Ovary (tissue), 7 donors: ENCODE measurements at regions not wholly inside any gene's neighbourhood (a gene's known extent, or its start where the extent isn't known, plus 50 kb on each side); places are given as distances from the start of the nearest gene placed in this dataset.

ENCODE experiments used
- DNase-seq, 5 donors: peaks; one replicate each; pipeline ENCODE4 v3.0.0-alpha.2; 2019 to 2020
- H3K27ac ChIP-seq, 2 donors: fragments of 200-600 bp; one replicate each; pipeline versions ENCODE4 v1.5.1 to v1.8.0; 2019 to 2022
- H3K27me3 ChIP-seq: fragments of 200-600 bp; one replicate; pipeline ENCODE4 v1.8.0; 2022
- H3K36me3 ChIP-seq: fragments of 200-600 bp; sonication (generic); one replicate; pipeline ENCODE4 v1.5.1; 2019
- H3K4me1 ChIP-seq: one replicate; pipeline ENCODE4 v1.8.1; 2013; ENCODE audit warnings: mild to moderate bottlenecking, moderate library complexity; ENCODE audit not compliant: insufficient read depth
- H3K4me3 ChIP-seq: fragments of 200-600 bp; sonication (generic); one replicate; pipeline ENCODE4 v1.5.1; 2017
- H3K9me3 ChIP-seq, 2 donors: fragments of 200-600 bp in 1 of 2; sonication (generic) in 1 of 2; one replicate each; pipeline versions ENCODE4 v1.5.1 to v1.8.1; 2013 to 2019; ENCODE audit warnings: mild to moderate bottlenecking in 1 of 2, moderate library complexity in 1 of 2
- EP300 ChIP-seq: sonication (generic); formaldehyde crosslinking; IDR thresholded peaks from one replicate; pipeline ENCODE4 v1.6.1; 2017; ENCODE audit warnings: antibody characterized with exemption
- POLR2A ChIP-seq: fragments of 450-650 bp; IDR thresholded peaks from one replicate; pipeline ENCODE4 v1.6.1; 2017; ENCODE audit warnings: antibody characterized with exemption, mild to moderate bottlenecking, moderate library complexity
- WGBS, 3 donors: extraction: QIAGEN DNeasy Blood & Tissue Kit in 1 of 3; methylation state at CpG; one replicate each; pipeline versions ENCODE4 v1.1.5 to v1.1.7; 2013 to 2017; 5-methylcytosine and 5-hydroxymethylcytosine counted together
- intact Hi-C, 4 donors: fragments of 100-400 bp; cut with DNase I; formaldehyde crosslinking; loops; one replicate each; pipeline versions ENCODE4 v1.11.0 to v1.15.1; 2022 to 2023
- TF ChIP-seq, protein P1 (sequence below), 3 donors: fragments of 450-650 bp in 2 of 3; fragments of 200-600 bp in 1 of 3; IDR thresholded peaks; one replicate each; pipeline versions ENCODE4 v1.5.1 to v1.8.0; 2016 to 2022; ENCODE audit warnings: antibody characterized with exemption in 3 of 3, mild to moderate bottlenecking in 1 of 3
- donor health status: DM: no; HTN: no; CAD: no; lungs with moderate emphysema.
- donor health status: DM: no; HTN: no; CAD: no.
- donor health status: Bipolar disorder and iron deficiency.
- donor health status: DM: no; HTN: no; CAD: no.
- donor health status: DM: yes; HTN: yes; CAD: no.

DNA sequence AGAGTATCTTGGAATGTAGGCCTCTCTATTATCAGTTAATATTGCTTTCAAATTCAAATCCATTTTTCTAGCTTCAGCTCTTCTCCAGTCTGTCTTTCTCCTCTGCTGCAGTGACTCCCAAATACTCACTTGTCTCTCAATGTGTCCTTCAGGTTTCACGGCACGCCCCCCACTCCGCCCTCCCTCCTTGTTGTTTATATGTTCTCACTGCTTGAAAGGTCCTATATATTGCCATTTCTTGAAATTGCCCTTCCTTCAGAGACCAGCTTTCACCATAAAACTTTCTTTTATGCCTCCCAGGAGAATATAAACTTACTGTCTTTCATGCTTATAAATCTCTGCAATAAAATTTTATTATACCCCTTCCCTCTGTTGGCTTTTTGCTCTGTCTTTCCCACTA, 668.2 kb downstream of the CCSER2 start:
- 60 to 78% (median 67%) methylated on average over 3 of the region's 3 CpGs for WGBS, 3 donors
- no peak for TF ChIP-seq EP300
- no peak for TF ChIP-seq POLR2A
- TF ChIP-seq, protein P1, sequence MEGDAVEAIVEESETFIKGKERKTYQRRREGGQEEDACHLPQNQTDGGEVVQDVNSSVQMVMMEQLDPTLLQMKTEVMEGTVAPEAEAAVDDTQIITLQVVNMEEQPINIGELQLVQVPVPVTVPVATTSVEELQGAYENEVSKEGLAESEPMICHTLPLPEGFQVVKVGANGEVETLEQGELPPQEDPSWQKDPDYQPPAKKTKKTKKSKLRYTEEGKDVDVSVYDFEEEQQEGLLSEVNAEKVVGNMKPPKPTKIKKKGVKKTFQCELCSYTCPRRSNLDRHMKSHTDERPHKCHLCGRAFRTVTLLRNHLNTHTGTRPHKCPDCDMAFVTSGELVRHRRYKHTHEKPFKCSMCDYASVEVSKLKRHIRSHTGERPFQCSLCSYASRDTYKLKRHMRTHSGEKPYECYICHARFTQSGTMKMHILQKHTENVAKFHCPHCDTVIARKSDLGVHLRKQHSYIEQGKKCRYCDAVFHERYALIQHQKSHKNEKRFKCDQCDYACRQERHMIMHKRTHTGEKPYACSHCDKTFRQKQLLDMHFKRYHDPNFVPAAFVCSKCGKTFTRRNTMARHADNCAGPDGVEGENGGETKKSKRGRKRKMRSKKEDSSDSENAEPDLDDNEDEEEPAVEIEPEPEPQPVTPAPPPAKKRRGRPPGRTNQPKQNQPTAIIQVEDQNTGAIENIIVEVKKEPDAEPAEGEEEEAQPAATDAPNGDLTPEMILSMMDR (IDR thresholded peaks at IDR 0.05) = no peak
- Histone ChIP-seq H3K9me3 (no peaks in the 10 kb centered on the region), H3K4me1 (no peaks in the 10 kb centered on the region), H3K27ac (no peak overlapping the region), H3K4me3 (no peak overlapping the region), H3K27me3 (no peaks in the 10 kb centered on the region), H3K36me3 (no peaks in the 10 kb centered on the region)
- intact Hi-C loops = no loop called here
- DNase-seq = no peak

DNA sequence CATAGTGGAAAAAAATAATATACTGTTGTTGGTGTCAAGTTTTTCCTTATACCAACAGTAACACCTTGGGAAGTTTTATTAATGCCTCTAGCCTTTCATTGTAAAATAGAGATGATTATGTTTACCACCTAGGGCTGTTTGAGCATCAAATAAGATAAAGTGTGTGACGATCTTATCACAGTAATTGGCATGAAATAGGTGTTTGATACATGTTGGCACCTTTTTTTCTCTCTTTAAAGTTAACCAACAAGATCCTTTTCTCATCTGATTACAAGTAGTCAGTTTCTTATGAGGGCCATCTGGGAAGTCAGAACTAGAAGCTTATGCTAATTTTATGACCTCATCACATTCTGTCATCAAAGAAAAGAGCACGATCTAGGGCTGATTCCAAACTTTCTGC, 669.5 kb downstream of the CCSER2 start:
- Histone ChIP-seq H3K9me3 (no peaks in the 10 kb centered on the region), H3K4me3 (no peak overlapping the region), H3K4me1 (no peaks in the 10 kb centered on the region), H3K27ac (no peak overlapping the region), H3K27me3 (no peaks in the 10 kb centered on the region), H3K36me3 (no peaks in the 10 kb centered on the region)
- intact Hi-C loops = no loop called here
- TF ChIP-seq EP300 = no peak
- TF ChIP-seq, protein P1 (IDR thresholded peaks at IDR 0.05) = no peak
- no peak for TF ChIP-seq POLR2A
- 53 to 72% (median 56%) methylated on average over 2 of the region's 2 CpGs for WGBS, 3 donors
- no peak for DNase-seq

DNA sequence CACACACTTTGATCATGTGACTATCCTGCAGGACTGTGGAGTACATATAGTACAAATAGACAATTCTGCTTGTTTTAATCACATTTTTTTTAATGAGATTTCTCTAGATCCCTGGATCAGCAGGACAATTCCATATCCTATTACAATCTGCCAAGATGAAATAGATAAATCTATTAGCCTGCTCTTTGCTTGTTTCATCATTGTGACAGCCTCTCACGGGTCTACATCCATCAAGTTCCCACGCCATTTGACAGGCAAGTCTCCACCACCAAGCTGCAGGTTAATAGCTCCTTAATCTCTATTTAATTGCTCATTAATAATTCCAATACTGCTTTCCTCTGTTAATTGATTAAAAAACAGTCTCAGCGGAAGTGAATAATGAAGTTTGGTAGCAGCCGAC, 671.5 kb downstream of the CCSER2 start:
- Histone ChIP-seq H3K27me3 (no peaks in the 10 kb centered on the region), H3K27ac (no peak overlapping the region), H3K4me1 (no peaks in the 10 kb centered on the region), H3K36me3 (no peaks in the 10 kb centered on the region), H3K9me3 (no peaks in the 10 kb centered on the region), H3K4me3 (no peak overlapping the region)
- WGBS, 3 donors = 69 to 82% (median 80%) methylated on average over 4 of the region's 4 CpGs
- intact Hi-C loops = no loop called here
- TF ChIP-seq EP300 = no peak
- TF ChIP-seq, protein P1 (IDR thresholded peaks at IDR 0.05) = no peak
- TF ChIP-seq POLR2A = no peak
- DNase-seq = no peak

DNA sequence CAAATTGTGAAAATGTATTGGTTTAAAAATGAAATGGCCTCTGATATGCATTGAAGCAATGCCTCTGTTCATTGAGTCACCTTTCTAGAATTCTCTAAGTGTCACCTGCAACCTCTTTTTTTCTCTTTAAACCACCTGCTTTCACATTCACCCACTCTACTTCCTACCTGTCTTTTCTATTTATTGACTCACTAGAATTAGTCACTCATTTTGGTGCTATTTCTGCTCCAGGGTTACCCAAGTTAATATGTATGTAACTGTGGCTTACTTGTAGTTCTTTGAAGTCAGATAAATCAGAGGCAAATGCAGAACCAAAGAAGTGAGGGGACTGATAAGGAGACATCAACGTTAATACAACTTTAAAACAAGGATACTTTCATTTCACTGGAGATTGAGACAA, 674.7 kb downstream of the CCSER2 start:
- intact Hi-C loops = no loop called here
- Histone ChIP-seq H3K36me3 (no peaks in the 10 kb centered on the region), H3K27ac (no peak overlapping the region), H3K4me3 (no peak overlapping the region), H3K9me3 (no peaks in the 10 kb centered on the region), H3K27me3 (no peaks in the 10 kb centered on the region), H3K4me1 (no peaks in the 10 kb centered on the region)
- WGBS, 3 donors = 23 to 44% (median 30%) methylated on average over 1 of the region's 1 CpG
- TF ChIP-seq, protein P1 (IDR thresholded peaks at IDR 0.05) = no peak
- TF ChIP-seq POLR2A = no peak
- TF ChIP-seq EP300 = no peak
- DNase-seq = no peak
